ENCODE measurements at regions not wholly inside any gene's neighbourhood (a gene's known extent, or its start where the extent isn't known, plus 50 kb on each side); places are given as distances from the start of the nearest gene placed in this dataset.
"Not testable (repeated sequence)": the region's sequence is repeated elsewhere in the genome, so short reads cannot be mapped to it uniquely, and the experiment has no call there.

- no peak for DNase-seq (ENCODE audit: low read depth in 1 of 2, low spot score in 1 of 2)
- CTCF ChIA-PET = no interaction called here
- no peak for FAIRE-seq
- WGBS (ENCODE audit: missing lambda C conversion rate) = 6% methylated on average over 2 of the region's 2 CpGs
- POLR2A ChIA-PET = no interaction called here
- no peaks in the 10 kb centered on the region for H3K9me3 ChIP-seq
- ATAC-seq = no peak
- H3K4me2 ChIP-seq = no peak overlapping the region
- no peaks in the 10 kb centered on the region for H3K4me1 ChIP-seq
- H3K4me3 ChIP-seq = no peak overlapping the region
- no peak overlapping the region for H3K27ac ChIP-seq
- TF ChIP-seq ATOH8 (CRISPR knock-in tag; IDR thresholded peaks at IDR 0.05; ENCODE audit: low read depth) = no peak
- TF ChIP-seq NFE2L2 (conservative IDR thresholded peaks at IDR 0.05; ENCODE audit: low read length) = no peak
- TF ChIP-seq CHD4 (IDR thresholded peaks at IDR 0.05; ENCODE audit: borderline replicate concordance) = no peak
- no peak for TF ChIP-seq BCL3 (IDR thresholded peaks at IDR 0.05)
- no peak for TF ChIP-seq BHLHE40 (IDR thresholded peaks at IDR 0.05; ENCODE audit: low read depth, low read length)
- TF ChIP-seq CTCF (IDR thresholded peaks at IDR 0.05) = no peak
- TF ChIP-seq EP300 (IDR thresholded peaks at IDR 0.05) = no peak
- TF ChIP-seq CBX2 (IDR thresholded peaks at IDR 0.05; ENCODE audit: borderline replicate concordance, low read depth) = no peak
- TF ChIP-seq USF2 (IDR thresholded peaks at IDR 0.05) = no peak
- TF ChIP-seq MAX (IDR thresholded peaks at IDR 0.05) = no peak
- no peak for TF ChIP-seq NR3C1 (IDR thresholded peaks at IDR 0.05)
These were observed 463.4 kb upstream of the NDN start for GRCh38 chr15:24150542-24150941.

- CTCF ChIA-PET; ATAC-seq; POLR2A ChIA-PET; H3K9me3 ChIP-seq; H3K27ac ChIP-seq; FAIRE-seq; DNase-seq (ENCODE audit: low read depth in 1 of 2, low spot score in 1 of 2); H3K4me1 ChIP-seq; H3K4me3 ChIP-seq; H3K4me2 ChIP-seq: not testable (repeated sequence)
- 0% methylated on average over 1 of the region's 1 CpG for WGBS (ENCODE audit: missing lambda C conversion rate)
These were observed 471.2 kb upstream of the NDN start for GRCh38 chr15:24158306-24158705.

GRCh38 chr15:24165512-24165911, 478.4 kb upstream of the NDN start:
- H3K4me2 ChIP-seq; H3K4me1 ChIP-seq; FAIRE-seq; DNase-seq (ENCODE audit: low read depth in 1 of 2, low spot score in 1 of 2); CTCF ChIA-PET; POLR2A ChIA-PET; ATAC-seq; H3K4me3 ChIP-seq; H3K27ac ChIP-seq; H3K9me3 ChIP-seq: not testable (repeated sequence)
- WGBS (ENCODE audit: missing lambda C conversion rate) = 24% methylated on average over 3 of the region's 3 CpGs

- DNase-seq (ENCODE audit: low read depth in 1 of 2, low spot score in 1 of 2); H3K4me1 ChIP-seq; CTCF ChIA-PET; POLR2A ChIA-PET; H3K27ac ChIP-seq; H3K9me3 ChIP-seq; H3K4me3 ChIP-seq; FAIRE-seq; ATAC-seq; H3K4me2 ChIP-seq: not testable (repeated sequence)
- 0% methylated on average over 2 of the region's 2 CpGs for WGBS (ENCODE audit: missing lambda C conversion rate)
These were observed 473.3 kb upstream of the NPAP1 start for GRCh38 chr15:24202297-24202696.

GRCh38 chr15:24211742-24212476, 463.7 kb upstream of the NPAP1 start:
- FAIRE-seq; H3K4me2 ChIP-seq; ATAC-seq; H3K4me1 ChIP-seq; POLR2A ChIA-PET; DNase-seq (ENCODE audit: low read depth in 1 of 2, low spot score in 1 of 2); H3K27ac ChIP-seq; CTCF ChIA-PET; H3K9me3 ChIP-seq; H3K4me3 ChIP-seq: not testable (repeated sequence)
- 8% methylated on average over 6 of the region's 6 CpGs for WGBS (ENCODE audit: missing lambda C conversion rate)
